ENCODE measurements at regions not wholly inside any gene's neighbourhood (a gene's known extent, or its start where the extent isn't known, plus 50 kb on each side); places are given as distances from the start of the nearest gene placed in this dataset.

DNA sequence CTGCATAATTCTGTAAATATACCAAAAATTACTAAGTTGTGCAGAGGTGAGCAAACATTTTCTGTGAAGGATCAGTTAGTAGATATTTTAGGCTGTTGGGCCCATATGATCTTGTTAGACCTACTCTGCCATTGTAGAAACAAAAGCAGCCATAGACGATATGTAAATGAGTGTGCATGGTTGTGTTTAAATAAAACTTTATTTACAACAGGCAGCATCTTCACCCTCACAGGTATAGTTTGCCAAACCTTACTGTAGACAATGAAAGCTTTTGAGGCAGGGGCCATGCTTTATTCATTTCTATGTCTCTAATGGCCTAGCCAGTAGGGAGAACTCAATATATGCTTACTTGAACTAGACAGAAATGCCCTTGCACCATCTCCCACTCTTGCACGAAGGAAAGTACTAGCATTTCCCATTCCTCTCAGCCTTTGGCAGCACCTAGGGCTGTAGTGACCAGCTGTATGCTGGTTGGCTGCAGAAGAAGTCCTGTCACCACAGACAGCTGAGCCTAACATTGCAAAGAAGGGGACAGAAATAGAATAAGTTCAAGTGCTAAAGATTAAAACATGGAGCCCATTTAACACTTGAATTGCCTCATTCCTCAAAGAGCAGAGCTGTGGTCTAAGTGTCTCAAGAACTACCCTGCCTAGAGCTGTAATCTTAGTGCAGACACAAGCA lies 305.1 kb upstream of the MGAT5 start:
- H3K36me3 Mint-ChIP-seq: no peaks in the 10 kb centered on the region
- H3K4me1 Mint-ChIP-seq: no peaks in the 10 kb centered on the region
- H3K27ac Mint-ChIP-seq: no peak overlapping the region
- ATAC-seq (no peak), DNase-seq (ENCODE audit: low spot score in 2 of 2) (no peak)
- H3K4me3 Mint-ChIP-seq: no peak overlapping the region
- no peaks in the 10 kb centered on the region for H3K9me3 Mint-ChIP-seq

DNA sequence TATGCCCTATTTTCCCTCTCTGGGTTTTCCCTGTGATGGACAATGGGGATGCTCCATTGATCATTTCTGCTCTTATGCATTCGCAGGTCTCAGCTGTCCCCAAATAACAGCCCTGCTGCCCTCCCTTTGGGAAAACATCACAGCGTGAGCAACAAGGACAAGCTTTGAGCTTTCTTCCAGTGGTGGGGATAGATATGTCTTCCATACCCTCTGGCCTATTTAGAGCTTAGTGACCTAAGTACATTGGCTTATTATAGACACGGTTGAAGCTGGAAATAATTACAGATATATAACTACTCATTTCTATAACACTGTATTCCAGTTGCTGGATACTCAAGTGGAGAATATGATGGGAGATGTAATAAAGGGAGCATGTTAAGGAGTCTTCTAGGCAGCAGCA lies 304.3 kb upstream of the MGAT5 start:
- Mint-ChIP-seq H3K9me3 (no peaks in the 10 kb centered on the region), H3K4me1 (no peaks in the 10 kb centered on the region), H3K4me3 (no peak overlapping the region), H3K27ac (no peak overlapping the region), H3K36me3 (no peaks in the 10 kb centered on the region)
- ATAC-seq (no peak), DNase-seq (ENCODE audit: low spot score in 2 of 2) (no peak)

DNA sequence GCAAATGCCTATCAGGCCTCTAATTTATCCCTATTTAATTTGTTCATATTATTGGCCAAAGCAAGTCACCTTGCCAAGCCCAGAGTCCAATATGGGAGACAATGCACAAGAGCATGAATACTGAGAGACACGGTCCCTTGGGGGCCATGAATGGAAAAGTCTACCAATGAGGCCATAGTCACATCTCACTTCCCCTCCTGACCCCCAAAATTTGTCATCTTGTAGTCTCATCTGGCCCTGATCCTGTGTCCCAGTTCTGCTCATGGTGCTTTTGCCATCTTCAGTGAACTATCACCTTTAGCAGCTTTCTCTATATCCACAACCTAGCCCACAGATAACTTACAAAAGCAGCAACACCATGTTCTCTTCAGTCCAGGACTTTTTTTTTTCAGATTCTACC lies 302.7 kb upstream of the MGAT5 start:
- H3K27ac Mint-ChIP-seq: no peak overlapping the region
- H3K4me3 Mint-ChIP-seq: no peak overlapping the region
- H3K9me3 Mint-ChIP-seq: no peaks in the 10 kb centered on the region

DNA sequence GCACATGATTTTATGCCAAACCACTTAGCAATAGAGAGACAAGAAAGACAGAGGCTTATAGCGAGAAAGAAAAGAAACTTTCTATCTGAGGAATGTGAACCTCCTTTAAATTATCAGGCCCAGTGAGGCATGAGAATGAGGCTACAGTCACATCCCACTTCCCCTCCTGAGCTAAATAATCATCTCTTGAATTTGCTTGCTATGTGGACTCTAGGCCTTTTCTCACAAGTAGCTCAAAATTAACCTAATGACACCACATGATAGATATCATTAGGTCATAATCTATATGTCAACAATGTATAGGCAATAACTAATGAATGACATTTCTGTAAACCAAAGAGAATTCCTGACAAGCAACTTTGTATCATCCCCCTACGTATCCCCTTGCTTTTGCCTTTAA lies 301.5 kb upstream of the MGAT5 start:
- Mint-ChIP-seq H3K27ac (no peak overlapping the region), H3K36me3 (no peaks in the 10 kb centered on the region), H3K9me3 (no peaks in the 10 kb centered on the region), H3K4me1 (no peaks in the 10 kb centered on the region), H3K4me3 (no peak overlapping the region)
- DNase-seq (ENCODE audit: low spot score in 2 of 2): no peak
- ATAC-seq: no peak

More for the DNA sequence above, 302.7 kb upstream of the MGAT5 start:
- Mint-ChIP-seq H3K4me1 (no peaks in the 10 kb centered on the region), H3K36me3 (no peaks in the 10 kb centered on the region)
- DNase-seq (ENCODE audit: low spot score in 2 of 2) (no peak), ATAC-seq (no peak)

DNA sequence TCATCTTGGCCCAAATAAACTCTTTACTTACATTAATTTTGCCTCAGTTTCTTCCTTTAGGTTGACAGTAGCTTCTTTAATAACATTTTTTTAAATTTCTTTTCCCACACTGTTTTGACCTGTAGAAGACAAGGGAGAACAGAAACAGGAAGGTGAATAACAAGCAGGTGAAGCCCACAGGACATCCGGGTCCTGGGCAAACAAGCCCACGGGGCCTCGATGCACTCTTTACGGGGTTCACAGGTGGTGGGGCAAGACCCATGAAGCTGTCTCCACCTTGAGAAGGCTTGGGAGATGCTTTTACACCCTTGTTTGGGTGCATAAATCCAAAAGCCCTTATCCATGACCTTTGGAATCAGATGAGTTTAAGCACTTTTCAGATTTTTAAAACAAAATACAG lies 301.0 kb upstream of the MGAT5 start:
- no peak for DNase-seq (ENCODE audit: low spot score in 2 of 2)

DNA sequence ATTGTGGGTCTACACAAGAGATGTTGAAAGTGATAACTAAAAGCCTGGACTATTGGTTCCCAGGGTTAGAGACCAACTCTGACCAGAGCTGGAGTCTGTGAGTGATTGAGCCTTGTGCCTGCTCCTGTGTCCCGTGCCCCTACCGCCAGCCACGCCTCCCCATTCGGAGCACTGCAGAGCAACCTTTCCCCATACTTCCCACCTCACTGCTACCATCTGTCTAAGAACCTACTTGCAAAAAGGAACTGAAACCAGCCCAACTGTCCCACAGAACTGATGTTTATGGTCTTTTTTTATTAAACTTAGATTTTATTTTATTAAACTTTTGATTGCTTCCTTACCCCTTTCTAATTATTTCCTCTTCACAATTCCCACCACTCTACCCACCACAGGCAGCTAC lies 300.3 kb upstream of the MGAT5 start:
- H3K36me3 Mint-ChIP-seq: no peaks in the 10 kb centered on the region
- H3K4me1 Mint-ChIP-seq: no peaks in the 10 kb centered on the region
- no peaks in the 10 kb centered on the region for H3K9me3 Mint-ChIP-seq
- no peak overlapping the region for H3K4me3 Mint-ChIP-seq
- H3K27ac Mint-ChIP-seq: no peak overlapping the region
- peak in 1 of 2 donors; percentile 12 for DNase-seq (ENCODE audit: low spot score in 2 of 2)
- ATAC-seq: no peak

More for the DNA sequence above, 301.0 kb upstream of the MGAT5 start:
- no peak for ATAC-seq
- H3K36me3 Mint-ChIP-seq: no peaks in the 10 kb centered on the region
- no peaks in the 10 kb centered on the region for H3K9me3 Mint-ChIP-seq
- no peaks in the 10 kb centered on the region for H3K4me1 Mint-ChIP-seq
- H3K27ac Mint-ChIP-seq: no peak overlapping the region
- H3K4me3 Mint-ChIP-seq: no peak overlapping the region

DNA sequence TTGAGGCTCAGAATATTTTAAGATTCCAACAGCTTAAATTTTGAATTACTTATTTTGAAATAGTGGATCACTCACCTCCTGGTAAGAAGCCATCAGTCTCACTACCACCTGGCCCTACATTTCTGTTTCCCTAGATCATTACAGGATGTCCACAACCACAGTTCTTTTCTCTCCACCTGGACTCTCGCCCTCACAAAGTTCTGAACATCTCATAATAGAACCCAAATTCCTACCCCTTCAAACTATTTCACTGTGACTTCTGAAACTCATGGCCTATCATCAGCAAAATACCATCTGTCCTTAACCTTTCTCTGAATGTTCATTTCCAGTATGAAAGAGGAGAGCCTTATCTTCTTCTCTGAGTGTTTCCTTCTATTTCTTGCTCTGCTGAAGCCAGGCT lies 299.2 kb upstream of the MGAT5 start:
- DNase-seq (ENCODE audit: low spot score in 2 of 2) (no peak), ATAC-seq (no peak)
- Mint-ChIP-seq H3K36me3 (no peaks in the 10 kb centered on the region), H3K4me1 (no peaks in the 10 kb centered on the region), H3K9me3 (no peaks in the 10 kb centered on the region), H3K4me3 (no peak overlapping the region), H3K27ac (no peak overlapping the region)

DNA sequence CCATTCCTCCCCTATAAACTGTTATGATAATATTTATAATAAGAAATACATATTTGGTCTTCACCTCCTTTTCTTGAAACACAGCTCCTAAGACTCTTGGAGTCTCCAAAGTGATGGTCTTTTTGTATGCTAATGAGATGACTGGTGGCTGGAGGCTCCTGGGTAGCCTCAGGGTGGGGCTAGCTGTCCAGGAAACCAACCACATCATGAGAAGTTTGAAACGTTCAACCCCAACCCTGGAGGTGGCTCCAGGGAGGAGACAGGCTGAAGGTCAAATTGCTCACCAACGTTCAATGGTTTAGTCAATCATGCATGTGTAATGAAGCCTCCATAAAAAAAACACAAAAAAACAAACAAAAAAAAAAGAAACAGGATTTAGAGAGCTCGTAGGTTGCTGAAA lies 298.7 kb upstream of the MGAT5 start:
- Mint-ChIP-seq H3K36me3 (no peaks in the 10 kb centered on the region), H3K4me1 (no peaks in the 10 kb centered on the region), H3K27ac (no peak overlapping the region), H3K9me3 (no peaks in the 10 kb centered on the region), H3K4me3 (no peak overlapping the region)
- ATAC-seq (no peak), DNase-seq (ENCODE audit: low spot score in 2 of 2) (peak in 1 of 2 donors; percentile 12)

DNA sequence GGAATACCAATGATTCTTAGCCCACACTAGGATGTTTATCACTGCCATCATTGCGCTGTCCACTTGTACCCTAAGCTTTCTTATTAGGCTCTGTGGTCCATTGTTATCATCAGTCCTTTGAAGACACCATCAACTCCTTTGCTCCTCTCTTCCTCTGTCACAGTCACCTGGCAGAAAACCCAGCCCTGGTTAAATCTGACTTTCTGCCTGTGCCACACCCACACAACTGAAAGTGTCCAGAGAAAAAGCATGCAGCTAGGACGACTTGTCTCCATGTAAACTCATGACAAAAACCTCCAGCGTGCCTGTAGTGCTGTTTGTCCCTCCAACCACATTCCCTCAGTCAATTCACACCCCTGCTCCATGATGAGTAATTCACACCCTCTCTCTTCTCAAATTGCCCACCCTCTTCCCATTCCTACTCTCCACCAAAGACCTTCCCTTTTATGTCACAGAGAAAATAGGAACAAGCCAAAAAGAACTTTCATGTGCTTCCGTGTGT lies 297.4 kb upstream of the MGAT5 start:
- Mint-ChIP-seq H3K27ac (no peak overlapping the region), H3K4me1 (no peaks in the 10 kb centered on the region), H3K4me3 (no peak overlapping the region), H3K36me3 (no peaks in the 10 kb centered on the region), H3K9me3 (no peaks in the 10 kb centered on the region)
- DNase-seq (ENCODE audit: low spot score in 2 of 2): peak in 1 of 2 donors; percentile 17
- no peak for ATAC-seq

DNA sequence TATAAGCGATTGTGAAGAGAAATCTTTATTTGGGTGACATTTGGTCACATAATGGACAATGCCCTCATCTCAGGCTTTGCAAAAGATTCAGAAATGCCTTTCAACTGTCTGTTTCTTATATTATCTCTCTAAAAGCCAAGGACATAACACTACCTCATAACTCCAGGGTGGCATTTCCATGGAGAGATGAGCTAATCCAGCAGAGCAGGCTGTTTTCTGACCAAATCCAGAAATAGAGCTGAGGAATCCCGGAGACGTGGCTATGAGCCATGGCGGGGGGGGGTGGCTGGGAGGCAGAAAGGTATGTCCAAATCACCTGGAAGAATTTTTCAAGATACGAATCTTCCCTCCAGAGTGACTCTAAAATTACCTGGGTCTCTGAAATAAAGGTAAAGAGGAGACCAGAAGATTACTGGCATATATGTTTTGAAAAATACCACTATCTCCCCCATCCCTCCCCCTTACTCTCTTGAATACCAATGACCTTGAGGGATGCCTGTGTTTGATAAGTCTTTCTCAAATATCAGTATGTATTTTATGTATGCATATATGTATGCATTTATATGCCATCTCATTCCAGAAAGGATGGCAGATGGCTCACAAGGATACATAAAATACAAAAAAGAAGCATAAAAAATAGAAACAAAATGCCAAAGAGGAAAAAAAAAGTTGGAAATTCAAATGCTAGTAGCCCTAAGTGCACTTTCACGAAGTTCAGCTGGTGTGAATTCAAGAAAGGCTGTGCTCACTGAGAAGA lies 296.0 kb upstream of the MGAT5 start:
- ATAC-seq: no peak
- H3K9me3 Mint-ChIP-seq: no peaks in the 10 kb centered on the region
- H3K27ac Mint-ChIP-seq: no peak overlapping the region
- H3K4me1 Mint-ChIP-seq: no peaks in the 10 kb centered on the region
- DNase-seq (ENCODE audit: low spot score in 2 of 2): no peak
- no peak overlapping the region for H3K4me3 Mint-ChIP-seq
- H3K36me3 Mint-ChIP-seq: no peaks in the 10 kb centered on the region

DNA sequence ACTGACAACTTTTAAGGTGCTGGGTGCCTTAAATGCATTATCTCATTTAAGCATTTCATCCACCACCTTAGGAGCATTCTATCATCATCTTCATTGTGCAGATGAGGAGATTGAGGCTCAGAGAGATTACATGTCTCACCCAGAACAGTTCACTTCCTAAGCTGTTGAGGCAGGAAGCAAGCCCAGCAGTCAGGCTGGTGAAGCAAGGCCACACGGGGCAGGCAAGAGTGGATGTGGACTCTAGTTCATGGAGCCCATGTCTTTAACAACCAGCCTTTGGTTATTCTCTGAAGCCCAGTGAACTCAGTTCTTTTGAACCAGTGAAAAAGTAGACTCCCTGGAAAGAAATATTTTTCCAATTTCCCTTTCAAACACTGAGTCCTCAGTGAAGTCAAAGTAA lies 294.8 kb upstream of the MGAT5 start:
- Mint-ChIP-seq H3K4me1 (no peaks in the 10 kb centered on the region), H3K9me3 (no peaks in the 10 kb centered on the region), H3K27ac (no peak overlapping the region), H3K4me3 (no peak overlapping the region), H3K36me3 (no peaks in the 10 kb centered on the region)
- DNase-seq (ENCODE audit: low spot score in 2 of 2) (no peak), ATAC-seq (no peak)

DNA sequence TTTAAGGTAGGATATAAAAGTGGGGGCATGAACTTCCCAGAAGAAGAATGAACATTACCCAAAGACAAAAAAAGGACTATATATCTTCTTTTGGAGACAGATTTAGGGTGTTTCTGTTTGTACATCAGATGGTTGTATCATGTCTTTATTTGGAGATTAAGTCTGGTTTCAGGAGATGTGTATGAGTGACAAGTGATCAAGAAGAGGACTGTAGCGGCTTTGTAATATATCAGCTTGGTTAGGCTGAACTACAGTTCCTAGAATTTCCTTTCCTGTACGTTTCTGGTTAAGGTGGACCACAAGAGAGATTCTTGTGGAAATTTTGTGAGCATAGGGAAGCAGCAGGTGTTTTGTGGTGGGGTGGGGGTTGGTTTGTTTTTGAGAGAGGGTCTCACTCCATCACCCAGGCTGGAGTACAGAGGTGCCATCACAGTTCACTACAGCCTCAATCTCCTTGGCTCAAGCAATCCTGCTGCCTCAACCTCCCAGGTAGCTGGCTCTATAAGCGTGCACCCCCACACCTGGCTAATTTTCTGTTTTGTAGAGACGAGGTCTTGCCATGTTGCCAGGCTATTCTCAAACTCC lies 287.1 kb upstream of the MGAT5 start:
- Mint-ChIP-seq H3K9me3 (no peaks in the 10 kb centered on the region), H3K27ac (no peak overlapping the region), H3K4me3 (no peak overlapping the region), H3K4me1 (no peaks in the 10 kb centered on the region), H3K36me3 (no peaks in the 10 kb centered on the region)
- DNase-seq (ENCODE audit: low spot score in 2 of 2) (no peak), ATAC-seq (no peak)

DNA sequence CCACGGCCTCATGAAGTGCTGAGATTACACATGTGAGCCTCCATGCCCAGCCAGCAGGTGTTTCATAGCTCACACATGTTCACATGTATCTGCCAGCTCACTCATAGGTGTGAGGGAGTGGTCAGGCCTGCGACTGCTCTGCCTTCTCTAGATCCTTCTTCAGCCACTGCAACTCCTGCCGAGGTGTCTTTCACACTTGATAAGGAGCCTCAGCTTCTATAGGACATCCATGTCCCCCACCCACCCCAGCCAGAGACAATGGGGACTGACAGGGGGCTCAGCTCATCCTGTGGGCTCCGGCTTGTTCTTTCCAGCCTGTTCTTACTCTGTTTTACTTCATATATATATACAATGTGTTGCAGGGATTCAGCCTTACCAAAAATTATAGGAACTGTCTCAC lies 286.5 kb upstream of the MGAT5 start:
- no peak for ATAC-seq
- no peaks in the 10 kb centered on the region for H3K36me3 Mint-ChIP-seq
- H3K9me3 Mint-ChIP-seq: no peaks in the 10 kb centered on the region

DNA sequence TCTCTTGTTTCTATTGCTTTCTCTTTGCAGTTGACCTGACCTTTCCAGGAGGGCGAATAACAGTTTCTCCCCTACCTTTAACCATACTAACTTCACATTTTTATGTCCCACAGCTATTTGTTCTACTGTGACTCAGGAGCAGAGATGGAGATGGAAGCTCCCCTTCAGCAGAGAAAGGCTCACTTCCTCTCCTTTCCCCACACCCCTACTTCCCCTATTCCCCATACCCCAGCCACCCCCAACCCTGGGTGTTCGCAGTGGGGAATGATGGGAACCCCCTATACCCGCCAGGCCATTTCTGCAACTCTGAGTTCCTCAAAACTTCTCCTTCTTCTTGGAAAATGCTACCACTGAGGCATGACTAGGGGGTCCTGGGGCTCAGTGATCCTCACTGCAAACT lies 285.4 kb upstream of the MGAT5 start:
- DNase-seq (ENCODE audit: low spot score in 2 of 2): no peak
- no peaks in the 10 kb centered on the region for H3K9me3 Mint-ChIP-seq
- no peaks in the 10 kb centered on the region for H3K4me1 Mint-ChIP-seq
- no peak for ATAC-seq
- no peak overlapping the region for H3K4me3 Mint-ChIP-seq
- H3K27ac Mint-ChIP-seq: no peak overlapping the region
- no peaks in the 10 kb centered on the region for H3K36me3 Mint-ChIP-seq

More for the DNA sequence above, 286.5 kb upstream of the MGAT5 start:
- Mint-ChIP-seq H3K4me1 (no peaks in the 10 kb centered on the region), H3K4me3 (no peak overlapping the region), H3K27ac (no peak overlapping the region)
- DNase-seq (ENCODE audit: low spot score in 2 of 2): no peak

DNA sequence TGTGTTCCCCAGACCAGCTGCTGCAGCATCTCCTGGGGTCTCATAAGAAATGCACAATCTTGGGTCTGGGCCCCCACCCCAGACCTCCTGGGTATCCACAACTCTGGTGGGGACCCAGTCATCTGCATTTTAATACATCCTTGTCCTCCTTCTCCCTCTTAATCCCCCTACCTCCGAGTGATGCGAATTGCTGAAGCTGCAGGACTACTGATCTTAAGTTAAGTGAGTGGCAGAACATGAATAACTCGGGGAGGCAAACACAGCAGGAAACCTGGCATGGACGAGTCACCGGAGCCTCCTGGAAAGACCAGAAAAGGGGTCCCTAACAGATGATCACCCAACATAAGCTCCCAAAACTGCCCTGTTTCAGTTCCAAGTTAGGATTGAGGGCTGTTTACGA lies 283.2 kb upstream of the MGAT5 start:
- DNase-seq (ENCODE audit: low spot score in 2 of 2) (no peak), ATAC-seq (no peak)
- H3K9me3 Mint-ChIP-seq: no peaks in the 10 kb centered on the region
- no peaks in the 10 kb centered on the region for H3K36me3 Mint-ChIP-seq
- H3K4me1 Mint-ChIP-seq: peaks cover 4% of the 10 kb centered on the region
- no peak overlapping the region for H3K27ac Mint-ChIP-seq
- H3K4me3 Mint-ChIP-seq: no peak overlapping the region

DNA sequence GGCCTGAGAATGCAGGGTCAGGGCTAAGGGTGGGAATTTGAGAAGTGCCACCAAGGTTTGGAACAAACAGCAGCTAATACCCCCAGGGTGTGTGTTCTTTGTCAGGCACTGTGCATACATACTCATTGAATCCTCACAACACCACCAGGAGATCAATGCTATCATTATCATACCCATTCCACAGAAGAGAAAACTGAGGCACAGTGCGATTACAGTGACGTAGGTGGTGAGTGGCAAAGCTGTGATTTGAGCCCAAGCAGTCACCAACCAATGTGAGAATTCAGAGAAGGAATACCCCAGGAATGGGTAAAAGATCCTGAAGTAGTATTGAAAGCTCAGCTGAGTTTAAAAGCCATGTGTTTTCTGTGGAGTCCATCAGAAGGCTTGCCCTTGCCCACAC lies 281.6 kb upstream of the MGAT5 start:
- ATAC-seq (no peak), DNase-seq (ENCODE audit: low spot score in 2 of 2) (no peak)
- peaks cover 8% of the 10 kb centered on the region for H3K4me1 Mint-ChIP-seq
- H3K27ac Mint-ChIP-seq: no peak overlapping the region
- no peaks in the 10 kb centered on the region for H3K9me3 Mint-ChIP-seq
- no peaks in the 10 kb centered on the region for H3K36me3 Mint-ChIP-seq
- H3K4me3 Mint-ChIP-seq: no peak overlapping the region
